ENCODE measurements at regions not wholly inside any gene's neighbourhood (a gene's known extent, or its start where the extent isn't known, plus 50 kb on each side); places are given as distances from the start of the nearest gene placed in this dataset.
"Not testable (repeated sequence)": the region's sequence is repeated elsewhere in the genome, so short reads cannot be mapped to it uniquely, and the experiment has no call there.

GRCh38 chr18:10319026-10319425 lies 135.4 kb upstream of the APCDD1 start:
- no peak for DNase-seq

GRCh38 chr18:10319914-10320600 lies 134.4 kb upstream of the APCDD1 start:
- peak; percentile 64 for DNase-seq

GRCh38 chr18:10320791-10321190 lies 133.6 kb upstream of the APCDD1 start:
- no peak for DNase-seq

GRCh38 chr18:10321576-10321975 lies 132.9 kb upstream of the APCDD1 start:
- no peak for DNase-seq

GRCh38 chr18:10322004-10322403 lies 132.4 kb upstream of the APCDD1 start:
- peak; percentile 71 for DNase-seq

GRCh38 chr18:10322435-10322834 lies 132.0 kb upstream of the APCDD1 start:
- DNase-seq, result peak; percentile 80

GRCh38 chr18:10329101-10329500 lies 125.3 kb upstream of the APCDD1 start:
- DNase-seq, result no peak

GRCh38 chr18:10330428-10330827 lies 124.0 kb upstream of the APCDD1 start:
- peak; percentile 51 for DNase-seq

GRCh38 chr18:10332452-10332851 lies 122.0 kb upstream of the APCDD1 start:
- DNase-seq, result no peak

- DNase-seq, result no peak
Measured at GRCh38 chr18:10336749-10337350, 117.6 kb upstream of the APCDD1 start.

GRCh38 chr18:10340821-10341220 lies 113.6 kb upstream of the APCDD1 start:
- DNase-seq, result no peak

- no peak for DNase-seq
Measured at GRCh38 chr18:10343778-10344177, 110.7 kb upstream of the APCDD1 start.

- no peak for DNase-seq
Measured at GRCh38 chr18:10346749-10347415, 107.6 kb upstream of the APCDD1 start.

GRCh38 chr18:10349561-10349960 lies 104.9 kb upstream of the APCDD1 start:
- DNase-seq, result no peak

- no peak for DNase-seq
Measured at GRCh38 chr18:10350661-10351060, 103.8 kb upstream of the APCDD1 start.

- no peak for DNase-seq
Measured at GRCh38 chr18:10351219-10351818, 103.1 kb upstream of the APCDD1 start.

- DNase-seq, result no peak
Measured at GRCh38 chr18:10351858-10352257, 102.6 kb upstream of the APCDD1 start.

- DNase-seq, result no peak
Measured at GRCh38 chr18:10352671-10353070, 101.8 kb upstream of the APCDD1 start.

- peak; percentile 31 for DNase-seq
Measured at GRCh38 chr18:10353791-10354190, 100.6 kb upstream of the APCDD1 start.

GRCh38 chr18:10354241-10354811 lies 100.1 kb upstream of the APCDD1 start:
- no peak for DNase-seq

- no peak for DNase-seq
Measured at GRCh38 chr18:10354890-10355289, 99.5 kb upstream of the APCDD1 start.

GRCh38 chr18:10356999-10357398 lies 97.4 kb upstream of the APCDD1 start:
- not testable (repeated sequence) for DNase-seq

- no peak for DNase-seq
Measured at GRCh38 chr18:10361660-10362059, 92.8 kb upstream of the APCDD1 start.

Measured in RPMI8226 (cell line).